HG03064 (cell line): ENCODE measurements at regions not wholly inside any gene's neighbourhood (a gene's known extent, or its start where the extent isn't known, plus 50 kb on each side); places are given as distances from the start of the nearest gene placed in this dataset.

ENCODE experiments used
- ATAC-seq: cut with Tn5 transposase; IDR thresholded peaks from one replicate; pipeline ENCODE4 v1.9.1; 2021; ENCODE audit warnings: low read depth; ENCODE audit not compliant: unreplicated experiment

GRCh38 chr2:147100406-147101035 lies 744.3 kb upstream of the ACVR2A start:
- no peak for ATAC-seq

DNA sequence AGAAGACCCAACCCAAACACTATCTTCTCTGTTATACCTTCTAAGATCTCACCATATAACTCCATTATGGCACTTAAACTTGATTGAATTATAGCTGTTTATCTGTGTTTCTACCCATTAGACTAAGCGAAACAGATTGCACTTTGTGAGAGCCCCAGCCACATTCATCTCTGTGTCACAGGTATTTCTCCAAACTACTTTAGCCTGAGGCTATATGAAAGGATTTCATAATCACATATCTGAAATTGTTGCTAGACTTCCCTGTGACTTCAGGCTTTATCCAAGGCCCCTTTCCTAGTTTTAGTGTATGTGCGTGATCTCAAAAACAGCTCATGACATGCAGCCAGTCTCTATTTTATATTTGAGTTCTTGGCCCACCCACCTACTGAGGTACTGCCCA lies 745.0 kb upstream of the ACVR2A start:
- no peak for ATAC-seq

- no peak for ATAC-seq
Measured at GRCh38 chr2:147098940-147099339, 745.9 kb upstream of the ACVR2A start.

DNA sequence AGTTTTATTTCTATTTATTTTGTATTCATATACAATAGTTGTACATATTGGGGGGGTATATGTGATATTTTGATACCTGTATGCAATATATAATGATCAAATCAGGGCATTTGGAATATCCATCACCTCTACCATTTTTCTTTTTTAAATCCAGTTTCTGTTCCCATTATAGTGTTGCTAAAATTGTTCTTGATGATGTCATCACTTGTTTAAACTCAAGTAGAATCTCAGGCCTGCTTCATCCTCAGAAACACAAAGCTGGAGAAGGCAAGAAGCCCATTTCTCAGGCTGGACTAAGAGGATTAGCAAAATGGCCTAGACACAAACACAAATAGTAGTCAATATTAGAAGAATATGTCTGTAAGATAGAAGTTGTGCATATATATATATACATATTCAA lies 747.1 kb upstream of the ACVR2A start:
- no peak for ATAC-seq

GRCh38 chr2:147096671-147097070 lies 748.2 kb upstream of the ACVR2A start:
- ATAC-seq, result no peak

GRCh38 chr2:147095376-147095775 lies 749.5 kb upstream of the ACVR2A start:
- no peak for ATAC-seq

DNA sequence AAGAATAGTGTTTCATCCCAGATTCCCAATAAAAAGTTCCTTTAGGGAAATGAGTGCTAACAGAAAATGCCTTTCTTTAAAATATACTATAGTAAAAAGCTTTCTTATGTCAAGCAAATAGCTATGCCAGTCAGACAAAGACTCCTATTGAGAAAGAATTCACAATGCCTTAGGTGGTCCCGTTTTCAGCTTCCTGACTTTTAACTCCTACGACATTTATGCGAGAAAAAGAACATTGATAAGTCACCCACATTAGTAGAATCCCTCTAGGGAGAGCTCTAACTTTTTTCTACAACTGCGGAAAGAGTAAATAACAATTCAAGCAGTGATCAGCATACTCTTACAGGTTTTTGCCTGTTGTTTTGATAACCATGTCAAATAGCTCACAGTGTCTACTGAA lies 750.8 kb upstream of the ACVR2A start:
- no peak for ATAC-seq

GRCh38 chr2:147092266-147092665 lies 752.6 kb upstream of the ACVR2A start:
- no peak for ATAC-seq

- no peak for ATAC-seq
Measured at GRCh38 chr2:147091448-147091847, 753.4 kb upstream of the ACVR2A start.

- ATAC-seq, result no peak
Measured at GRCh38 chr2:147088871-147089270, 756.0 kb upstream of the ACVR2A start.

DNA sequence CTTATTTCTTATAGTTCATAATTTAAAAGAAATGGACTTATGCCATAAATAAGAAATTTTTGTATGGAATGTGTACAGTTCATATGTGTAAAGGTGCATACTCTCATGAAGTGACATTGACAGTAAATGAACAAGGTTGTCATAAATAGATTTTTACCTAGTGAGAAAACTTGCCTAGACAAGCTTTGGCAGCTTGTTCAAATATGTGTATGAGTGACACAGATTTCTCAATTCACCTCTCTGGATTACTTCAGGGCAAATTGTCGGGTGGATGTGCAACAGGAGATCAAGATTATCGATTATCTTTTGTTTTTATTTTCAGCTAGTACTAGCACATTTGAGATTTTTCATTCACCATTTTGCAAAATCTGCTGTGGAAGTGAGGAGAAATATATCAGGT lies 758.1 kb upstream of the ACVR2A start:
- no peak for ATAC-seq

DNA sequence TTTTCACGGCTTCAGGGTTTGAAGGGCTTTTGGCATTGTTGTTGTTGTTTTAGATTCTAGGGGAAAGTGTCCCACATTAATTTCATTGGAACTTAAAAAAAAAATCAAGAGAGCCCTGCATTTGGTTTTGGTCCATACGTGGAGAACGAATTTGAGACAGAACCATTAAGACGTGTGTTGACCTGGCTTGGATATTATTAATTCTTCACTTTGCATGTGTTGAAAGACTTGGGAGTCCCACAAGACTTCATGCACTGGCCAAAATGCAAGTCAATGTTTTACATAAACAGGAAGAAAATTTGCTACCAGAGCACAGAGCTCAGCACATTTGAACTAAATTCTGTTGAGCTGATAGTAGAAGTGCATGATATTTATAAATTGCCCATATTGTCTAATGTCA lies 761.2 kb upstream of the ACVR2A start:
- no peak for ATAC-seq

- ATAC-seq, result no peak
Measured at GRCh38 chr2:147082850-147083522, 761.8 kb upstream of the ACVR2A start.

DNA sequence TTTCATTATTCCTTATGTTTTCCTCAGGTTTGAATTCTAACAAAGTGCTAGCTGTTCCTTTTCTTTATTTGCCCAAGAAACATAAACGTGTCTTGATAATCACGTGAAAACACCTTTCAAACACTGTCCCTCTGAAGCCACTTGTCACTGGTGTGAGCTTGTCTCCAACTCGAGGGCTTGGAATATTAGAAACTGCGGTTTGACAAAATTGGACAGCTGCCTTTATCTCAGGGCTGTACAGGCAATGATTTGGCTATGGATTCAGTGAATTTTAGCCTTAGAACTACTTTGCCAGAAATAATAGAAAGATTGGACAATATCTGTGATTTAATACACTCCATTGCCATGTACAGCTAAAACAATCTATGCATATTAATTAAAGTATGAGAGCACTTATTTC lies 763.0 kb upstream of the ACVR2A start:
- ATAC-seq, result no peak

DNA sequence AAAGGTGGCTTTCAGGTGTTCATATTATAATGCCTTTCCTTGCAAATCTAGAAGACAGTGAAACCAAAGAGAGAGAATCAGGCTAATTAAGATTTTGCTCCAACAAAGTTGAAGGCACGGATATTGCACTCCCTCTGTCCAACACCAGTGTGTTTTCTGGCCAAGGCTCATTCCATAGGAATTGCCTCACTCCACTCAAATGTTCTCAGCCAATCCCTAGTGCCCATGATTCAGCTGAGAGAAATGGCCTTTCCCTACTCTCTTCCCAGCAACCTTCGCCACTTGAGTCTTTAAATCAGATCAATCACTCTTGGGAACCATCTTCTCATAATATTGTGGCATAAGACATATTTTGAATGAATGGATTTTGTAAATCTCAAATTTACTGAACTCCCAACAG lies 768.2 kb upstream of the ACVR2A start:
- no peak for ATAC-seq

- ATAC-seq, result no peak
Measured at GRCh38 chr2:147068071-147068470, 776.8 kb upstream of the ACVR2A start.

DNA sequence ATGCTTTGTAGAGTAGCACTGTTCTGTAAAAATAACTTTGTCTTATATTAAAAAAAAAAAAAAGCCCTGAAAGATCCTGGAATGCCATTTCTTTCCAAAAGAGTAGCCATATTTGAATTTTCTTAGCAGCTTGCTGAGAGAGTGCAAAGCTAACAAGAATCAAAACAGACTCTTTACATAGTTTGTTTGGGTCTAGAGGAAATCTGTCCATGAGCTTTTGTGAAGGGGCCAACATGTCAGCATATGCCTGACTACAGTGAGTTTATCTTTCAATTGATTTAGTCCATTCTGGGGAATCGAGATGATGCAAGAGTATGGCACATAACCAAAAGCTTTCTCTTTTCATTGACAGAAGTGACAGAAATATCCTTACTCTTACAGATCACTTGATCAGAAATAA lies 777.7 kb upstream of the ACVR2A start:
- no peak for ATAC-seq

GRCh38 chr2:147062073-147062472 lies 782.8 kb upstream of the ACVR2A start:
- no peak for ATAC-seq

GRCh38 chr2:147061269-147061668 lies 783.6 kb upstream of the ACVR2A start:
- no peak for ATAC-seq

GRCh38 chr2:147057892-147058490 lies 786.8 kb upstream of the ACVR2A start:
- ATAC-seq, result no peak

- no peak for ATAC-seq
Measured at GRCh38 chr2:147051814-147052213, 793.0 kb upstream of the ACVR2A start.

- ATAC-seq, result no peak
Measured at GRCh38 chr2:147051248-147051647, 793.6 kb upstream of the ACVR2A start.
